GM21381 (cell line): ENCODE measurements at regions not wholly inside any gene's neighbourhood (a gene's known extent, or its start where the extent isn't known, plus 50 kb on each side); places are given as distances from the start of the nearest gene placed in this dataset.

Experiments
- ATAC-seq: cut with Tn5 transposase; IDR thresholded peaks from one replicate; pipeline ENCODE4 v1.9.1; 2021; ENCODE audit warnings: mild to moderate bottlenecking, moderate library complexity; ENCODE audit not compliant: unreplicated experiment

GRCh38 chr6:47934023-47934422 lies 152.2 kb downstream of the OPN5 start:
- no peak for ATAC-seq

- ATAC-seq: no peak
These were observed 150.7 kb downstream of the OPN5 start for GRCh38 chr6:47932575-47932974.

- ATAC-seq: no peak
These were observed 142.2 kb downstream of the OPN5 start for GRCh38 chr6:47924001-47924400.

GRCh38 chr6:47922391-47922790 lies 140.6 kb downstream of the OPN5 start:
- no peak for ATAC-seq

GRCh38 chr6:47919875-47920274 lies 138.0 kb downstream of the OPN5 start:
- no peak for ATAC-seq

GRCh38 chr6:47917811-47918210 lies 136.0 kb downstream of the OPN5 start:
- ATAC-seq: no peak

- no peak for ATAC-seq
These were observed 135.4 kb downstream of the OPN5 start for GRCh38 chr6:47917202-47917601.

GRCh38 chr6:47915017-47915416 lies 133.2 kb downstream of the OPN5 start:
- no peak for ATAC-seq

GRCh38 chr6:47908271-47908670 lies 126.4 kb downstream of the OPN5 start:
- no peak for ATAC-seq

GRCh38 chr6:47905717-47906116 lies 123.9 kb downstream of the OPN5 start:
- no peak for ATAC-seq

GRCh38 chr6:47897247-47897646 lies 115.4 kb downstream of the OPN5 start:
- no peak for ATAC-seq

- no peak for ATAC-seq
These were observed 108.6 kb downstream of the OPN5 start for GRCh38 chr6:47890326-47890875.

GRCh38 chr6:47879015-47879414 lies 97.2 kb downstream of the OPN5 start:
- no peak for ATAC-seq
